ENCODE measurements at regions not wholly inside any gene's neighbourhood (a gene's known extent, or its start where the extent isn't known, plus 50 kb on each side); places are given as distances from the start of the nearest gene placed in this dataset.
A peak's percentile ranks its signal among the peaks of the same experiment; 100 is the strongest.

- H3K9me3 ChIP-seq = no peaks in the 10 kb centered on the region
- no peak overlapping the region for H3K4me3 ChIP-seq
- peak overlapping the region; percentile 38 to 87 (median 72) for H3K27ac ChIP-seq
- peaks cover 12 to 44% (median 30%) of the 10 kb centered on the region in 4 donors for H3K4me1 ChIP-seq
- TF ChIP-seq EP300 (IDR thresholded peaks at IDR 0.05; ENCODE audit: low read depth) = no peak
- no peak for TF ChIP-seq POLR2A (IDR thresholded peaks at IDR 0.05)
- no peak for TF ChIP-seq CTCF (IDR thresholded peaks at IDR 0.05)
- no peak for TF ChIP-seq POLR2AphosphoS5 (IDR thresholded peaks at IDR 0.05)
- no peaks in the 10 kb centered on the region for H3K36me3 ChIP-seq
- intact Hi-C loops (cut with DNase I; ENCODE audit: low total_unique reads) = no loop called here
- no peak for DNase-seq
- in situ Hi-C loops (cut with MboI; ENCODE audit: low pct_ligation_motif_present in 1 of 4, low pct_unique_long_range_greater_than_20kb in 1 of 4, low sequenced_read_pairs in 3 of 4) = no loop called here
- 86 to 91% methylated on average over 5 of the region's 5 CpGs for WGBS, 2 donors (ENCODE audit: low coverage in 1 of 2)
- H3K27me3 ChIP-seq = no peaks in the 10 kb centered on the region
Measured at GRCh38 chr4:24656906-24657305, 72.6 kb upstream of the DHX15 start.

- Histone ChIP-seq H3K9me3 (no peaks in the 10 kb centered on the region), H3K4me3 (peak overlapping the region in 1 of 4 donors; percentile 1), H3K36me3 (no peaks in the 10 kb centered on the region), H3K4me1 (peaks cover 12 to 50% (median 30%) of the 10 kb centered on the region in 4 donors), H3K27me3 (no peaks in the 10 kb centered on the region), H3K27ac (peak overlapping the region; percentile 76 to 87 (median 82))
- DNase-seq = peak; percentile 74
- intact Hi-C loops (cut with DNase I; ENCODE audit: low total_unique reads) (no loop called here), in situ Hi-C loops (cut with MboI; ENCODE audit: low pct_ligation_motif_present in 1 of 4, low pct_unique_long_range_greater_than_20kb in 1 of 4, low sequenced_read_pairs in 3 of 4) (no loop called here)
- no peak for TF ChIP-seq POLR2A (IDR thresholded peaks at IDR 0.05)
- TF ChIP-seq EP300 (IDR thresholded peaks at IDR 0.05; ENCODE audit: low read depth) = no peak
- no peak for TF ChIP-seq CTCF (IDR thresholded peaks at IDR 0.05)
- TF ChIP-seq POLR2AphosphoS5 (IDR thresholded peaks at IDR 0.05) = peak in 1 of 3 donors; percentile 36
- WGBS, 2 donors (ENCODE audit: low coverage in 1 of 2) = 24 to 41% methylated on average over 5 to 15 of the region's 15 CpGs
Measured at GRCh38 chr4:24657768-24658617, 73.6 kb upstream of the DHX15 start.

GRCh38 chr4:24659241-24659961 lies 75.0 kb upstream of the DHX15 start:
- peaks cover 12 to 62% (median 35%) of the 10 kb centered on the region in 4 donors for H3K4me1 ChIP-seq
- H3K4me3 ChIP-seq = no peak overlapping the region
- intact Hi-C loops (cut with DNase I; ENCODE audit: low total_unique reads) (no loop called here), in situ Hi-C loops (cut with MboI; ENCODE audit: low pct_ligation_motif_present in 1 of 4, low pct_unique_long_range_greater_than_20kb in 1 of 4, low sequenced_read_pairs in 3 of 4) (no loop called here)
- no peaks in the 10 kb centered on the region for H3K27me3 ChIP-seq
- peak overlapping the region; percentile 76 to 87 (median 82) for H3K27ac ChIP-seq
- no peaks in the 10 kb centered on the region for H3K36me3 ChIP-seq
- no peaks in the 10 kb centered on the region for H3K9me3 ChIP-seq
- TF ChIP-seq POLR2A (IDR thresholded peaks at IDR 0.05) (no peak), CTCF (IDR thresholded peaks at IDR 0.05) (no peak), POLR2AphosphoS5 (IDR thresholded peaks at IDR 0.05) (no peak), EP300 (IDR thresholded peaks at IDR 0.05; ENCODE audit: low read depth) (no peak)
- no peak for DNase-seq
- WGBS, 2 donors (ENCODE audit: low coverage in 1 of 2) = 18 to 33% methylated on average over 2 to 3 of the region's 3 CpGs

- H3K4me1 ChIP-seq = peaks cover 12 to 46% (median 25%) of the 10 kb centered on the region in 4 donors
- intact Hi-C loops (cut with DNase I; ENCODE audit: low total_unique reads) (no loop called here), in situ Hi-C loops (cut with MboI; ENCODE audit: low pct_ligation_motif_present in 1 of 4, low pct_unique_long_range_greater_than_20kb in 1 of 4, low sequenced_read_pairs in 3 of 4) (no loop called here)
- TF ChIP-seq POLR2A (IDR thresholded peaks at IDR 0.05) (no peak), CTCF (IDR thresholded peaks at IDR 0.05) (no peak), POLR2AphosphoS5 (IDR thresholded peaks at IDR 0.05) (no peak), EP300 (IDR thresholded peaks at IDR 0.05; ENCODE audit: low read depth) (no peak)
- H3K27ac ChIP-seq = no peak overlapping the region
- DNase-seq = no peak
- 82 to 94% methylated on average over 2 to 5 of the region's 6 CpGs for WGBS, 2 donors (ENCODE audit: low coverage in 1 of 2)
- no peaks in the 10 kb centered on the region for H3K27me3 ChIP-seq
- H3K4me3 ChIP-seq = no peak overlapping the region
- no peaks in the 10 kb centered on the region for H3K36me3 ChIP-seq
- no peaks in the 10 kb centered on the region for H3K9me3 ChIP-seq
Measured at GRCh38 chr4:24662056-24662455, 77.7 kb upstream of the DHX15 start.

All from transverse colon (tissue), 4 donors.